RKO (cell line): ENCODE measurements at regions not wholly inside any gene's neighbourhood (a gene's known extent, or its start where the extent isn't known, plus 50 kb on each side); places are given as distances from the start of the nearest gene placed in this dataset.
"Not testable (repeated sequence)": the region's sequence is repeated elsewhere in the genome, so short reads cannot be mapped to it uniquely, and the experiment has no call there.

Experiments
- DNase-seq: peaks from one replicate; pipeline ENCODE4 v3.0.0-alpha.2; 2016; ENCODE audit warnings: low spot score

DNA sequence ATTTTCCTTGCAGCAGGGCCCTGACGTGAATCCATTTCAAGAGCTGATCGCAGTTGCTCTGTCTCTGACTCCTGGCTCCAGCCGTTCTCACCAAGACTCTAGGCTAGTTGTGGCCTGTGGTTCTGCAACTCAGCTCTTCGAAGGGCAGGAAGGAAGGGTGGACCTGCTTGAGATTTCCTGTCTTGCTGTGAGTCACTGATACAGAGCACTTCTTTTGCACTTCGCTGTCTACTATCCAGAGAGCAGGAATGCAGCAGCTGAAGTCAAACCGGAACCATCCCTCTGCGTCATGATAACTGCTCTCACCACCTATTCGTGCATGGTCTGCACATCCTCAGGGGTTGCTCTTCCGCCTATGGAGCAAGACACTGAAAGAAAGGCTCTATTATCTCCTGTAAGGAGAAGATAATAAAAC is 59.7 kb downstream of the RAP2B start:
- DNase-seq, result peak; percentile 5

GRCh38 chr3:153226877-153227276 is 64.9 kb downstream of the RAP2B start:
- not testable (repeated sequence) for DNase-seq

DNA sequence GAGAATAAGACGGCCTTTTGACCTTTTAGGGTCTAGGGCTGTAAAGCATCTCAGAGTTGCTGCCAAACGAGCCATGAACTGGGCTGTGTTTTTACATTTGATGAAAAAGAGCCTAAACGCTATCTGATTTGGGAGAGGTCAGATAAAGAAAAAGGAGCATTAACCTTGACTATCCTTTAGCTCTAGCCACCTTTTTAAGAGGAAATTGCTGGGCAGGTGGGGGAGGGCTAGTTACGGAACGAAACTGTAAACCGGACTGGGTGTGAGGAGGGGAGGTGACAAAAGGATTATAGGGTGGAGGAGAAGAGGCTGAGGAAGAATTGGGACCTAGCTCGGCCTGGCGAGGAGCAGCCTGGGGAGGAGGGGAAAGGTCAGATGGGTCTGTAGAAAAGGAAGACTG is 68.4 kb downstream of the RAP2B start:
- DNase-seq, result not testable (repeated sequence)

DNA sequence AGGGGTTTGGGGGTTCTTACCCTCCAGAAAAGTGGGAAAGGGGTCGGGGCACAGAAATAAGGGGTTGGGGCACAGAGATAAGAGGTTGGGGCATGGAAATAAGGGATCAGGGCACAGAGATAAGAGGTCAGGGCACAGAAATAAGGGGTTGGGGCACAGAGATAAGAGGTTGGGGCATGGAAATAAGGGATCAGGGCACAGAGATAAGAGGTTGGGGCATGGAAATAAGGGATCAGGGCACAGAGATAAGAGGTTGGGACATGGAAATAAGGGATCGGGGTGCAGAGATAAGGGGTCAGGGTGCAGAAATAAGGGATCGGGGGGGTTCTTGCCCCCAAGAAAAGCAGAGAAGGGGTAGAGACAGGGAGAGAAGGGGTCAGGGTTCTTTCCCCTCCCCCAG is 69.2 kb downstream of the RAP2B start:
- not testable (repeated sequence) for DNase-seq

DNA sequence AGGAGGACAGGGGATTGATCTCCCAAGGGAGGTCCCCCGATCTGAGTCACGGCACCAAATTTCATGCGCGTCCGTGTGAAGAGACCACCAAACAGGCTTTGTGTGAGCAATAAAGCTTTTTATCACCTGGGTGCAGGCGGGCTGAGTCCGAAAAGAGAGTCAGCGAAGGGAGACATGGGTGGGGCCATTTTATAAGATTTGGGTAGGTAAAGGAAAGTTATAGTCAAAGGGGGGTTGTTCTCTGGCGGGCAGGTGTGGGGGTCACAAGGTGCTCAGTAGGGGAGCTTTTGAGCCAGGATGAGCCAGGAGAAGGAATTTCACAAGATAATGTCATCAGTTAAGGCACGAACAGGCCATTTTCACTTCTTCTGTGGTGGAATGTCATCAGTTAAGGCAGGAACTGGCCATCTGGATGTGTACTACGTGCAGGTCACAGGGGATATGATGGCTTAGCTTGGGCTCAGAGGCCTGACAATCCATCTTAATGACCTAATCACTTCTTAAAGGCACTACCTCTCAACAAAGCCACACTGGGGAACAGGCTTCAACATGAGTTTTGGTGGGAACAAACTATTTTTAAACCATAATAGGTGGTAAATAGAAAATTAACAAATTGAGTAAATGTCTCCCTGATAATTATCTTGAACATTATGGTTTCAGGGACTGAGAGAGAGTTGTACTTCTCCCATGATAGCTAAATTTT is 70.2 kb downstream of the RAP2B start:
- DNase-seq, result not testable (repeated sequence)

DNA sequence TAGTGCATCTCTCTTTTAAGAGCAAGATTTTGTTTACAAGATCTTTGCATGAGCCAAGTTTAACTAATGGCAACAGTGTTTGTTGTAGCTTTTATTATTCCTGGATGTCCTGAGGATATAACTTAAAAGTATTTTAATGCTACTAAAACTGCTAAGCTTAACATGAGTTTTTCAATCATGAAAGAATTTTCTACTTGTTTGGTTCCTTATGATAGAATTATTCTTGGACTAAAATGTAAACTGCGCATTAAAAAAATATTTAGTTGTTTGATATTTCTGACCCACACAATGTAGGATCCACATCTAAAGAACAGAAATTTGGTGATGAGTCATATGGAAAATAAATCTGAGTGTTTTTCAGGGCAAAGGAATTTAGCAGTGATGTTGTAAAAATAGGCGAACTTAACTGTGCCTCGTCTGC is 70.8 kb downstream of the RAP2B start:
- DNase-seq, result no peak

GRCh38 chr3:153233986-153234385 is 72.0 kb downstream of the RAP2B start:
- no peak for DNase-seq

DNA sequence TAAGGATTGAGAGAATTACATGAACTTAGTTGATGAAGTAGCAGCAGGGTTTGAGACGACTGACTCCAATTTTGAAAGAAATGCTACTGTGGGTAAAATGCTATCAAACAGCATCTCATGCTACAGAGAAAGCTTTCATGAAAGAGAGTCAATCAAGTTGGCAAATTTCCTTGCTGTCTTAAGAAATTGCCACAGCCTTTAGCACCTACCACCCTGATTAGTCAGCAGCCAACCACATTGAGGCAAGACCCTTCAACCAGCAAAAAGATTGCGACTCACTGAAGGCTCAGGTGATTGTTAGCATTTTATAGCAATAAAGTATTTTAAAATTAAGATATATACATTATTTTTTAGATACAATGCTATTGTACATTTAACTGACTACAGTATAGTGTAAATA is 80.9 kb downstream of the RAP2B start:
- no peak for DNase-seq

DNA sequence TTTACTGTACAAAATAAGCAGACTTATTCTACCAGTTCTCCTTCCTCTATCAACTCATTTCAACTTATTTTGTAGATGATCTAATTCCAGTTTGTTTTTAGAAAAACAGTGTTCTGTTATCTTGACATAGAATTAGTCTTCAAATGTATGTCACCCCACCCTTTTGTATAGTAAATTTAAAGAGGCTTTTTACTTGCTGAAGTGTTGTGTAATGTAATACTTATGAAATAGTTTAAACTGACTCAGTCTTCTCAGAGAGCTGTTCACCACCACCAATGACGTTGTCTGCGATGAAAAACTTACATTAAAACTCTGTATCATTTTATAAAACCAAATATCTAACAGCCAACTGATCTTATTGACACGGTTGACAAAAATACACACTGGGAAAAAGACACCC is 82.9 kb downstream of the RAP2B start:
- DNase-seq, result no peak

- DNase-seq, result no peak
These were observed 83.6 kb downstream of the RAP2B start for GRCh38 chr3:153245661-153246060.

DNA sequence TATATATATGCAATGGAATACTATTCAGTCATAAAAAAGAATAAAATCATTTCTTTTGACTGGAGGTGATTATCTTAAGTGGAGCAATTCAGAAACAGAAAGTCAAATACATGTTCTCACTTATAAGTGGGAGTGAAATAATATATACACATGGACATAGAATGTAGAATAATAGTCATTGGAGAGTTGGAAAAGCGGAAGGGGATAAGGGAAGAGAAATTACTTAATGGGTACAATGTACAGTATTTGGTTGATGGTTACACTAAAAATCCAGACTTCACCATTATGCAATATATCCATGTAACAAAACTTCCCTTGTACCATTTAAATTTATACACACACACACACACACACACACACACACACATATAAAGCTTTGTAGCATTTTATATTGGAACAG is 84.3 kb downstream of the RAP2B start:
- DNase-seq, result no peak

- no peak for DNase-seq
These were observed 84.8 kb downstream of the RAP2B start for GRCh38 chr3:153246806-153247205.

DNA sequence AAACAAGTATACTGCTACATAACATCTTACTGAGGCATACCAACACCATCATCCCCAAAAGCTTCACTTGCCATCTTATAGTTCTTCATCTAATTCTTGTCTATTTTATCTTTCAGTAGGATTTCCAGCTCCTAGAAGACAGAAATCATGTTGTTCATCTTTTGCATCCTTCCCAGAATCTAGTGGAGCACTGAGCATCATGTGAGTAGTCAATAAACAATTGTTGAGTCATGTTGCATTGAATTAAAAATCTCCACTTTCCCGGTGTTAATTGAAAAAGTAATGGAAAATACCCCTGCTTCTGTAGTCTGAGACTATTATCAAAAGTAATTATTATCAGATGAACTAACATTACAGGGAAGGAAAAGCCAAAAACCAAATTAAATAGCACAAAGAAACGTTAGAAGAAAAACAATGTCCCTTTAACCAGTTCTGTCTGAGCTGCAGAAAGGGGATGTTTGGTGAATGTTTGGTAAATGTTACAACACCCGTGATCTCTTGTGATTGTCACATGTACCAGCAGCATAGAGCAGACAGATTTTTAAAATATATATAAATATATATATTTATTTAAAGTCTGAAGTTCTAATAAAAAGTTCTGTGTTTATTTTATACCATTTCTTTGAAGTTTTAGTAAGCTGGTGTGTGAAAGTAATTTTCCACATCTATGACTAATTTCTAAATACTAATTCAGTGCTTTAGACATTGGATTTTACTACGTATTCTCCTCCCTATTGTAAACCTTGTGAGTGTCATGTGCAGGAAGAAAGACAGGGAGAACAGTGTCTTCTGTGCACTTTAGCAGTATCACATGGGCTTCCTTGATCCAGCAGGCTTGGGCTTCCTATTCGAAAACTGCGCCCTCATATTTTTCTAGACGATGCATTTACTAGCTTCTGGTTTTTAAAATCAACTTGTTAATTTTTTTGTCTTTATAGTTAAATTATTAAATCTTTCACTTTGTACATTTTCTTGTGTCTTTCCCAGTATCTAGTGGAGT is 85.6 kb downstream of the RAP2B start:
- no peak for DNase-seq

DNA sequence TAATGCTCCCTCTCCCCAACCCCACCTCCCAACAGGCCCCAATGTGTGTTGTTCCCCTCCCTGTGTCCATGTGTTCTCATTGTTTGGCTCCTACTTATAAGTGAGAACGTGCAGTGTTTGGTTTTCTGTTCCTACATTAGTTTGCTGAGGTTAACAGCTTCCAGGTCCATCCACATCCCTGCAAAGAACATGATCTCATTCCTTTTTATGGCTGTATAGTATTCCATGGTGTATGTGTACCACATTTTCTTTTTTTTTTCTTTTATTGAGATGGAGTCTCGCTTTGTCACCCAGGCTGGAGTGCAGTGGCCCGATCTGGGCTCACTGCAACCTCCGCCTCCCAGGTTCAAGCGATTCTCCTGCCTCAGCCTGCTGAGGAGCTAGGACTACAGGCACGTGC is 86.8 kb downstream of the RAP2B start:
- not testable (repeated sequence) for DNase-seq

- DNase-seq, result no peak
These were observed 87.9 kb downstream of the RAP2B start for GRCh38 chr3:153249906-153250305.

DNA sequence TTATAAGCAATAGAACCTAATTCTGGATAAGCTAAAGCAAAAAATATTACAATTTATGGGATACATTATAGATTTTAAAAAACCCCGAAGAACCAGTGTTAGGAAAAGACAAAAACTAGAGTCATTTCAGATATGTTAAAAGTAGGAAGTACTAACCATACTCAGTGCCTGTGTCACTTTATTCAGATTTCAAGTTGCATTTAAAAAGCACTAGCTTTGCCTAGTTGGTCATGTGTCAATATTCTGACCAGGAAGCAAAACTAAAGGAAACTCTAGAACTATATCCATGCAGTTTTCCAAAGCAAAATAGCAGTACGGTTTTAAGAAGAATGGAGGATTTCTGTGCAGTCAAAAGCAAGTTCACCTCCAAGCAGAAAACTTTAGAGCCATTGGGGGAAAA is 88.4 kb downstream of the RAP2B start:
- DNase-seq, result no peak

GRCh38 chr3:153252963-153253362 is 90.9 kb downstream of the RAP2B start:
- DNase-seq, result peak; percentile 63

DNA sequence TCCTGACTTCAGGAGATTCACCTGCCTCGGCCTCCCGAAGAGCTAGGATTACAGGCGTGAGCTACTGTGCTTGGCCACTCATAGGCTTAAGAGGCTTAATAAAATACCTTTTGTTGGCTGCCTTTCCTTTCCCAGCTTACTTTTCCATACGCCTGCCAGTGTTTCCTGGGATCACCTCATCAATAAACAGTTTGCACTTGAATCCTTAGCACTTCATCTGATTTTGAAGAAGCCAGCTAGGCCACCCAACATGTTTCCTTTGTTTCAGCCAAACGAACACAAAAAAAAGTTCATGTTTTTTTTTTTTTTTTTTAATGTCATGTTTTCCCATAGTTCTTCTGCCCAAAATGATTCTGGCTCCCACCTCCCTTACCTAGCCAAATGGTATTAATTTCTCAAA is 92.3 kb downstream of the RAP2B start:
- DNase-seq, result no peak

GRCh38 chr3:153257673-153258351 is 95.8 kb downstream of the RAP2B start:
- DNase-seq, result no peak

GRCh38 chr3:153259956-153260355 is 97.9 kb downstream of the RAP2B start:
- no peak for DNase-seq

DNA sequence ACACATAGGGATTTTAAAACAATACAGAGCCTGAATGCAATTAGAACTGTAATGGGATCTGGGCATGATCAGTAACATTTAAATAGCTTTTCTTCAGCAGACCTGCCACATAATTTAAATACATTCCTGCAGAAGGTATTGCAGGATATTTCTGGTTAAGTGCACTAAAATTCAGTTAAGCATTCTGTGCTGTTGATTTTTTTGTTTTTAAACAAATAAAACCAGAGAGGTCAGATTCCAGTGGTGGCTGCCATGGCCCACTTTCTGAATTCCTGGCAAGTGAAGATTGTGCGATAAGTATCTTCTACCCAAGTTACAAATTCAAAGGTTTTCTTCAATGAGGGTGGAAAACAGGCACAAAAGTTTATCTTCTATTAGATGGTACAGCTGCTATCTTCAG is 98.7 kb downstream of the RAP2B start:
- no peak for DNase-seq

DNA sequence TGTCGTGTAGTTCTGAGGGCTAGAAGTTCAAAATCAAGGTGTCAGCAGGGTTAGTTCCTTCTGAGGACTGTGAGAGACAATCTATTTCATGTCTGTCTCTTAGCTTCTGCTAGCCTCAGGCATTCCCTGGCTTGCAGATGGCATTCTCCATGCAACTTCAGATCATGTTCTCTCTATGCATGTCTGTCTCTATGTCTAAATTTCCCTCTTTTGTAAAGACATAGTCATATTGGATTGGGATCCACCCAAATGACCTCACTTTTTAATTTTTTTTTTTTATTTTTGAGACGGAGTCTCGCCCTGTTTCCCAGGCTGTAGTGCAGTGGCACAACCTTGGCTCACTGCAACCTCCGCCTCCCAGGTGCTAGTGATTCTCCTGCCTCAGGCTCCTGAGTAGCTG is 104.6 kb downstream of the RAP2B start:
- no peak for DNase-seq
